ENCODE measurements at regions not wholly inside any gene's neighbourhood (a gene's known extent, or its start where the extent isn't known, plus 50 kb on each side); places are given as distances from the start of the nearest gene placed in this dataset.

DNA sequence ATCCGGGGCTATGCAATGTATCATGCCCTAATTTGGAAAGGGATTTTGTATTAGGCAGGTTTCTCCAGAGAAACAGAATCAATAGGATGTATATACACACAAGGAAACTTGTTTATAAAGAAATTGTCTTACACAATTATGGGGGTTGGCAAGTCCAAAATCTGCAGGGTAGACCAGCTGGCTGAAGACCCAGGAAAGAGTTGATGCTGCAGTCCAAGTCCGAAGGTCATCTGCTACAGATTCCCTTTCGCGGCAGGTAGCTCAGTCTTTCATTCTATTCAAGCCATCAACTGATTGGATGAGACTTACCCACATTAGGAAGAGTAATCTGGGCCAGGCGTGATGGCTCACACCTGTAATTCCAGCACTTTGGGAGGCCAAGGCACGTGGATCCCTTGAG lies 54.6 kb upstream of the CXADR start:
- Histone ChIP-seq H3K4me2 (no peak overlapping the region), H3F3A (replicated peaks; ENCODE audit: low read depth) (no peaks in the 10 kb centered on the region), H3K79me2 (replicated peaks; ENCODE audit: insufficient read depth) (no peaks in the 10 kb centered on the region), H3K4me1 (ENCODE audit: insufficient read depth) (0 out of 2 replicates have a peak, but pooled peaks cover 6% of the 10 kb centered on the region), H3K9me2 (ENCODE audit: insufficient read depth) (0 out of 2 replicates have a peak, but pooled peaks cover 3% of the 10 kb centered on the region), H4K20me1 (replicated peaks; ENCODE audit: insufficient read depth) (no peaks in the 10 kb centered on the region), H3K4me3 (no peak overlapping the region), H3K27me3 (ENCODE audit: insufficient read depth) (no peaks in the 10 kb centered on the region), H2AFZ (no peak overlapping the region), H3K27ac (ENCODE audit: low read depth) (no peak overlapping the region), H3K36me3 (ENCODE audit: insufficient read depth) (no peaks in the 10 kb centered on the region)
- ATAC-seq (no peak), DNase-seq (ENCODE audit: low spot score) (no peak)
- H3K4me1 Mint-ChIP-seq: no peaks in the 10 kb centered on the region; the same call in 1 of the 3 replicates
- peaks cover 3% of the 10 kb centered on the region; the same call in 1 of the 3 replicates for H3K36me3 Mint-ChIP-seq (ENCODE audit: low read depth)
- H3K27ac Mint-ChIP-seq: no peak overlapping the region
- no peak overlapping the region for H3K4me3 Mint-ChIP-seq
- TF ChIP-seq, protein P1, sequence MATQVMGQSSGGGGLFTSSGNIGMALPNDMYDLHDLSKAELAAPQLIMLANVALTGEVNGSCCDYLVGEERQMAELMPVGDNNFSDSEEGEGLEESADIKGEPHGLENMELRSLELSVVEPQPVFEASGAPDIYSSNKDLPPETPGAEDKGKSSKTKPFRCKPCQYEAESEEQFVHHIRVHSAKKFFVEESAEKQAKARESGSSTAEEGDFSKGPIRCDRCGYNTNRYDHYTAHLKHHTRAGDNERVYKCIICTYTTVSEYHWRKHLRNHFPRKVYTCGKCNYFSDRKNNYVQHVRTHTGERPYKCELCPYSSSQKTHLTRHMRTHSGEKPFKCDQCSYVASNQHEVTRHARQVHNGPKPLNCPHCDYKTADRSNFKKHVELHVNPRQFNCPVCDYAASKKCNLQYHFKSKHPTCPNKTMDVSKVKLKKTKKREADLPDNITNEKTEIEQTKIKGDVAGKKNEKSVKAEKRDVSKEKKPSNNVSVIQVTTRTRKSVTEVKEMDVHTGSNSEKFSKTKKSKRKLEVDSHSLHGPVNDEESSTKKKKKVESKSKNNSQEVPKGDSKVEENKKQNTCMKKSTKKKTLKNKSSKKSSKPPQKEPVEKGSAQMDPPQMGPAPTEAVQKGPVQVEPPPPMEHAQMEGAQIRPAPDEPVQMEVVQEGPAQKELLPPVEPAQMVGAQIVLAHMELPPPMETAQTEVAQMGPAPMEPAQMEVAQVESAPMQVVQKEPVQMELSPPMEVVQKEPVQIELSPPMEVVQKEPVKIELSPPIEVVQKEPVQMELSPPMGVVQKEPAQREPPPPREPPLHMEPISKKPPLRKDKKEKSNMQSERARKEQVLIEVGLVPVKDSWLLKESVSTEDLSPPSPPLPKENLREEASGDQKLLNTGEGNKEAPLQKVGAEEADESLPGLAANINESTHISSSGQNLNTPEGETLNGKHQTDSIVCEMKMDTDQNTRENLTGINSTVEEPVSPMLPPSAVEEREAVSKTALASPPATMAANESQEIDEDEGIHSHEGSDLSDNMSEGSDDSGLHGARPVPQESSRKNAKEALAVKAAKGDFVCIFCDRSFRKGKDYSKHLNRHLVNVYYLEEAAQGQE (IDR thresholded peaks at IDR 0.05; ENCODE audit: unreplicated experiment): no peak
- no peak for TF ChIP-seq ZNF462 (CRISPR knock-in tag; IDR thresholded peaks at IDR 0.05)
- TF ChIP-seq ZNF114 (CRISPR knock-in tag; IDR thresholded peaks at IDR 0.05): no peak
- peaks cover 12% of the 10 kb centered on the region for H3K27me3 Mint-ChIP-seq (ENCODE audit: insufficient read depth, low read depth, poor library complexity)
- H3K9me3 Mint-ChIP-seq: peaks cover 4% of the 10 kb centered on the region

Measured in GM23338 (cell line).